KG1 (cell line): ENCODE measurements at regions not wholly inside any gene's neighbourhood (a gene's known extent, or its start where the extent isn't known, plus 50 kb on each side); places are given as distances from the start of the nearest gene placed in this dataset.

ENCODE experiments used
- DNase-seq: peaks from one replicate; lab custom pipeline; 2025; lab: John Stamatoyannopoulos, UW

DNA sequence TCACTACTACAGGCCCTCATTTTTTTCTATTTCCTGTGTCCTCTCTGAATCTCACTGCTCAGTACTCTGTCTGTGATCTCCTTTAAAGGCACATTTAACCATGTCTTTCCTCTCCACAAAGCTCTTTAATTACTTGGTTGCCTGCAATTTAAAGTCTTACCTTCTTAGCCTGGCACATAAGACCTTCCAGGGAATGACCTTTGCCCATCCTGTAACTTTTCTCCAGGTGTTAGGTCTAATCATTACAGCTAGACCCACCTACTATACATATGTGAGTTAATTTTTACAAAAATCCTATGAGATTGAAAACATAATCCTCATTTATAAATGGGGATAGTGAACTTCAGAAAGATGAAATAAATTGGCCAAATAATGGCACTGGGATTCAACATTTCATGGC is 244.1 kb upstream of the RHOBTB1 start:
- DNase-seq = no peak

DNA sequence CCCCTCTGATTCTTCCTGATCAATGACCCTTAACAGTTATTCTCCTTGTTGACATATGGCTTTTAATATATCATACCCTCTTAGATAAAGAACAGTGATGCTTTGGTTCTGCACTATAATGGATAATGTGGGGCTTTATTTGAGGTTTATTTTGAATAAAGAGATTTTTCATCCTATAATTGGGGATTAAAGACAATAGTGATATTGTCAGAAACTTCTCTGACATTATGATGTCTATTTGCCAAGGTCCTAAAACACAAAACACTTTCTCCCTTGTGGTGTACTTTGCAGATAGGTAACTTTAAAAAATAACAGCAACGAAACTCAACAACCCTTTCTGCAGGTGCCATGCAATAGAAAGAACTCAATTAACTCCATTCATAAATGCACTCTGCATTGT is 243.6 kb upstream of the RHOBTB1 start:
- no peak for DNase-seq

DNA sequence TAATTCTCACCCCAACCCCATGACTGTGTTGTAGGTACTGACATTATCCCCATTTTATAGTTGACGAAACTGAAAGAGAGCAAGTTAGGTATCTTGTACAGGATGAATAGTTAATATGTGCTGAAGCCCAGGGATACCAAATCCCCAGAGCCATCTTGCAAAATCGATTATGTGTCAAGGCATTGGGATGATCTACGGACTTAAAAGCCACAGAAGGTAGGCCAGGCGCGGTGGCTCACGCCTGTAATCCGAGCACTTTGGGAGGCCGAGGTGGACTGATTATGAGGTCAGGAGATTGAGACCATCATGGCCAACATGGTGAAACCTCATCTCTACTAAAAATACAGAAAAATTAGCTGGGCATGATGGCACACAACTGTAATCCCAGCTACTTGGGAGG is 242.4 kb upstream of the RHOBTB1 start:
- no peak for DNase-seq

DNA sequence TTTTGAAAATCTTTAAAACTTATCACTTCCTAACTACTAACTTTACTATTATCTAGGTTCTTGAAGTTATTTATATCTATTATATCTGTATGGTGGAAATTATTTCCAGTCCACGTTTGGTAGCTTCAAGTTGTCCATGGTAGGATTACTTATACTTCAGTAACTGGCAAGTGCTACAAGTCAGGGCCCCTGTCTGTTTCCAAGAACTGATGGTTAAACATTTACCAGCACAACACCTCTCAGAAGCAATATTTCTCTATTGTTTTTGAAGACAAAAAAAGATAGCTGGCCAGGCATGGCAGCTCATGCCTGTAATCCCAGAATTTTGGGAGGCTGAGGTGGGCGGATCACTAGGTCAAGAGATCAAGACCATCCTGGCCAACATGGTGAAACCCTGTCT is 240.4 kb upstream of the RHOBTB1 start:
- DNase-seq = no peak

DNA sequence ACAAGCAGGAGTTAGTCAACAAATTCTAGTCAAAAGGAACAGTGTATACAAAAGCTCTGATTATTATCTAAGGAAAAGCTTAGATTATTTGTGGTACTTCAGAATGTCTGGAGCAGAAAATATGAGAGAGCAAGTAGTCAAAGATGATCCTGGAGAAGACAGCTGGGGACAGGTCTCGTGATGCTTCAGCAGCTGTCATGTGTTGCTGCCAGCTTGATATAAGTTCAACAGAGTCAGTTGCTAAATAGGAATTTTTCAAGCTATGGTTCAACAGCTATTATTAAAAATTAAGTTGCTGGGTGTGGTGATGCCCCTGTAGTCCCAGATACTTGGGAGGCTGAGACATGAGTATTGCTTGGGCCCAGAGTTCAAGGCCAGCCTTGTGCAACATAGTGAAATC is 240.0 kb upstream of the RHOBTB1 start:
- DNase-seq = no peak

DNA sequence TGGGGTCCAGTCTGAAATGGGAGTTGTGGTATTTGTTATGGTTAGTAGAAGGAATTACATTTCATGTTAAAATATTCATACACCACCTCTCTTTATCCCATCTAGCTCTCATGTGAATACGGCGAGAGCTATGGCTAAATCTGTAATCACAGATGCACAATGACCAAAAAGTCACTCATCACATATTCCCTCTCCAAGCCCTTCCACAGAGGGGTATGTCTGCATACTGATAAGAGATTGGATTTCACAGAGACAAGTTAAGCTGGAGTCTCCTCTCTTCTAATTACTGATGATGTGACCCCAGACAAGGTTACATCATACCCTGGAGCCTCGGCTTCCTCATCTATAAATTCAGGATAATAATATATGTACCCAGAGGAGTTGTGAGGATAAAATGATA is 237.8 kb upstream of the RHOBTB1 start:
- DNase-seq = no peak

DNA sequence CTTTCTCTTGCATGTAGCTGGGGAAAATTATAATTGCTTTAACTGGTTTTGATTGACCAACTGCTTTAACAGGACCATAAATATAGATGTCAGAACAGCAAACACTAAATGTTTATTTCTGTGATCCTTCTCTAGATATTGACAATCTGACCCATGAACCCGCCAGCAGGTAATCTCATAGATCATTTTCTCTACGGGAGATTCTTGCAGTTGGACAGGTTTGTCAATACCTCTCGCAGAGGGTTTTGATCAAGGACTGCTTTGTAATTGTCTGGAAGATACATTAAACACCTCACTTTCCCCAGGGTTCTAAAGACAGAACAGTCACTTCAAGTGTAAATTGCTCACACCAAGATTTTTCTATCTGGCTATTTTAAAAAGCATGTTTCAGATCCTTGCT is 235.8 kb upstream of the RHOBTB1 start:
- no peak for DNase-seq

DNA sequence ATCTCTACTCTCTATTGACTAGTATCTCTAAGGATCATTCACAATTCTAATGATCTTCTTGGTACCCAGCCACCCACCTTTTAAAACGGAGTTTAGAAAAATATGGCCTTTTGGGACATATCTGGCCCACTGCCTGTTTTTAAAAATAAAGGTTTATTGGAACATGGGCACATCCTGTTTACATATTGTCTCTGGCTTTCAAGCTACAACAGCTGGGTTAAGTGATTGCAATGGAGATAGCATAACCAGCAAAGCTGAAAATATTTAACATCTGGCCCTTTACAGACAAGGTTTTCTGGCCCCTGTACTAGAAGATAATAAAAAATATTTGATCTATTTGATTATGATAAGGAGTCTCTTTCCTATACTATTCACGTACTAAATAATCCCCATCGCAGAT is 232.4 kb upstream of the RHOBTB1 start:
- no peak for DNase-seq

DNA sequence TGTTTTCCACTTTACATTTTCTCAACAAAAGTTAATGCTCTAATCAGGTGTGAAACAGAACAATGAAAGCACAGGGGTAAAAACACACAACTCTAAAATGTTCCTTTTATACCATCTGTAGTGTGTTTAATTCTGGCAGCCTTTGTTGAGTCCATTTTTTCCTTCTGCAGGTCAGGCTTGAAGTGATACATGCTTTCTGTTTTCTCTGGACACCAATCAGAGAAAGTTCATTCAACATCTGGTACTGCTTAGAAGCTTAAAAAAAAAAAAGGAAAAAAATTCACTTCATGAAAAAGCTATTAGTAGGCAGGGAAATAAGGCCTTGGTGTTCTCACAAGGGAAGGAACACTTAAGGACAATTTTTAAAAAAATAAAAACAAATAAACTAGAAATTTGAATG is 231.3 kb upstream of the RHOBTB1 start:
- DNase-seq = no peak

DNA sequence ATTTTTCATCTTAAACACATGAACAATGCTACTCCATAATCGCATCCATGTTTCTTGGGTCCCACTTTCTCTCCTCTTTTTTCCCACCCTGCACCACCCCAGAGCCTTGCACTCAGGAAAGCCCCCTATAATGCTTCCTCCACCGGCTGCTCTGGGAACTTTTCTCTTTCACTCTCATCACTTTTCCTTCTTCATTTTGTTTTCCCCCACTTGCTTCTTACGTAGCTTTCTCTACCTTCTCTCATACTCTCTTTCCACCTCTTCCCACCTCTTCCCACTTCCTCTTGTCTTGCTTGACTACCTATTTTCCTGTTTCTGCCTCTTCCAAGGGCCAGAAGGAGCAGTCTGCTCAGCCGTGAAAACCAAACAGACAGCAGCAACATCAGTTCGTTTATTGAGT is 229.5 kb upstream of the RHOBTB1 start:
- DNase-seq = no peak

DNA sequence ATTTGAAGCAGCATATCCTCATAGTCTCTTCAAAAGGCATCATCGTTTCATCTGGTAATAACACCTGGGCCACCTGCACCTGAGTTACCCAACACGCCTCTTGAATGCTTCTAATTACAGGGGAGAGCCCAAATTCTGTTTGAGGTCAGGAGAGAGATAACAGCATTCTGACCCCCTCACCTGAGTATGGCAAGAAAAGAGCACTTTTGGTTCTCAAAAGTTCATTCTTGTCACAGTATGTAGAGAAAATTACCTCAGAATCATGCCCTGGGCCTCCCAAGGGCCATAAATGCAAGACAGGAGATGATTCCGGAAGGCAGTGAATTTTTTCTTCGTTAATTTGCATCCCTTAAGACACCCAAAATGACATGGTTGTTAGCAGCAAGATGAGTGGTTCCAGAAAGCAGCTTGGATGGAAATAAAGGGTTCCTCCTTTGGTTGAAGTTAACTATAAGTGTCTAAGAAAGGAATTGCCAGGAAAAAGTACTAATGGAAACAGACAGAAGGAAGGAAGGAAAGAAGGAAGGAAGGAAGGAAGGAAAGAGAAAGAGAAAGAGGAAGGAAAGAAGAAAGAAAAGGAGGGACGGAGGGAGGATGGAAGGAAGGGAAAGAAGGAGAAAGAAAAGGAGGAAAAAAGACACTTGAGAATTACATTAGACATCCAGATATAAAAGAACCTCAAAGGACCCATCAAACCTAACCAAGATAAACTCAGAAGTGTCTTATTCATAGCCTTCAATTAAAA is 228.4 kb upstream of the RHOBTB1 start:
- DNase-seq = no peak

DNA sequence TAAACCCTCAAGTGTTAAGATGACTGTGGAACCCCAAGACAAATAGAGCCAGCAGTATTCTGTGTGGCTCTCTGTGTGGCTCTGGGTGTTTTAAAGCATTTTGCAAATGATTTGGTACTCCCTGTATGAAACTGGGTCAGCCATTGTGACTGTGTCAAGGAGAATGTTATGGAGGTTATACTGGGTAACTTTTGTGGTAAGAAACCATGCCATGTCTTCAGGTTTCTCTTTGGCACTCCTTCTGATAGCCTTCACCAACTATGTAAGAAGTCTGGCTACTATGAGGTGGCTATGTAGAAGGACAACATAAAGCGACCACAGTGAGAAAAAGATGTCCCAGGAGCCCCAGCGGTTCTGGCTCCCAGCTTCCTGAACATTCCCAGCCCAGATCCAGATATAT is 226.6 kb upstream of the RHOBTB1 start:
- no peak for DNase-seq

DNA sequence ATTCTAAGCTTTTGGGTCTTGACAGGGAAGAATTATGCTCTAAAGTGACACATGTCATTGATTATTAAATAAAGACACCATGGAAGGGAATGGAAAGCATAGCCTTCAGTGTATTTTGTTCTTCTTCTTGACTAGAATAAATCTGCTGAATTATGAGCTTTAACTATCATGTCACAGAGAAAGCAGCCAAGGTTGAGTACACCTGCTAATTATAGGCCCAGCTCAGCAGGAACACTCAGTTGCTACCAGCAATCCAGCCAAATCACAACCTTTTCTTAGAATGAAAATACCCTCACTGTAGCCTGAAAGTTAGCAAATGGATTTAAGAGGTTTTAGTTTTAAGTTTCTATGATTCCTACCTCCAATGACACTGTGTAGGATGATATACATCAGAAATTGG is 225.3 kb upstream of the RHOBTB1 start:
- no peak for DNase-seq

DNA sequence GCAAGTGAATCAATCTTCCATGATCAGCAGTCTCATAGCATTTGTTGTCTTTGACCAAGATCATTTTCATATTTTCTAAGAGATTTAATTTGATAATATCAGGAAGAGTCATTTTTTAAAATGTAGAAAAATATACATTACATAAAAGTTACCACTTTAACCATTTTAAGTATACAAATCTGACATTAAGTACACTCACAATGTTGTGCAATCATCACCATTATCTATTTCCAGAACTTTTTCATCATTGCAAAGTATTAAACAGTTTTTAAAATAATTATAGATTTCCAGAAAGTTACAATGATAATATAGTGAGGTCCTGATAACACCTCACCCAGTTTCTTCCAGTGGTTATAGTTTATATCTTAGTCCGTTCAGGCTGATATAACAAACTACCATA is 222.5 kb upstream of the RHOBTB1 start:
- no peak for DNase-seq

DNA sequence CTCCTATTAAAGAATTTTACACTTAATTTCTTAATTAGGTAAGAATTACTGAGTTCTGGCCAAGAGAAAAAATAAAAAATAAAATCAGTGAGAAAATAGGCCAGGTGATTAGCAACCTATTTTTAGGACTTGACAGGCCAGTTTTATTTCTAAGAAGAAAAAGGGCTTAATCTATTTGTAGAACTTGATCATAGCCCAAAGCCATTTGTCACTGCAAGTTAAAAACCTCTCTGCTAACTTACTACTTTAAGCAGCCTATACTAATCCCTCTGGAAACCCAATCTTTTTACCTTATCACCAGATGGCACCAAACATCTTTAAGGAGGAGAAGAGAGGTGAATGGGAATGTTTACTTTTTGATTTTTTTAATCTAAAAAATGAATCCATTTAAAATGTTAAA is 222.1 kb upstream of the RHOBTB1 start:
- DNase-seq = no peak

DNA sequence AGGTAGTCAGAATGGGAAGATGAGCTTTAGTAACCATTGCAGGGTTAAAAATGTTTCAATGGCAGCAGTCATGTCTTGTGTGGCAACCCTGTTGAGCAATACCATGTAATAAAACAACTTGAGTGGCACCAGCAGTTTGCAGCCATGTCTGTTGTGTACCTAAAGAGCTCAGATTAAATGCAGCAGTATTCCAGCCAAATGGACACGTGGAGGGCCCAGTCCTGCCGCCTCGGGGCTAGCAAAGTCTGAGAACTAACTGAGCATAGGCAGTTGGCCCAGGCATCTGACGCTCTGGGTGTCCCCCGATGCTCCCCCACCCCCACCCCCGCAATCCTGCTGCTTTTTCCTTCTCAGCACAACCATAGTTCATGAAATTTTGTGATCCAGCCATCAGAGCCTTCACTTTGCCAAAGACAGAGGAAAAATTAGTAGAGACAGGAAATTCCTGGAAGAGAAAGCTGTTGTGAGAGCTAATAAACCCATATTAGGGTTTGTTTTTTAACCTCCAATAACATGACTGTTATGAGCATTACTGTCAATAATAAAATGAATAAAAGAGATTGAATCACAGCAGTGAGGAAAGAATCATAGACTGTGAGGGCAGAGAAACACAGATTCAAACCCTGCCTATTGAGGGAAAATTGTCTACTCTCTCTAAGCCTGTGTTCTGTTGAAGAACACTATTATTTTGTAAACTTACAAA is 220.6 kb upstream of the RHOBTB1 start:
- DNase-seq = no peak

DNA sequence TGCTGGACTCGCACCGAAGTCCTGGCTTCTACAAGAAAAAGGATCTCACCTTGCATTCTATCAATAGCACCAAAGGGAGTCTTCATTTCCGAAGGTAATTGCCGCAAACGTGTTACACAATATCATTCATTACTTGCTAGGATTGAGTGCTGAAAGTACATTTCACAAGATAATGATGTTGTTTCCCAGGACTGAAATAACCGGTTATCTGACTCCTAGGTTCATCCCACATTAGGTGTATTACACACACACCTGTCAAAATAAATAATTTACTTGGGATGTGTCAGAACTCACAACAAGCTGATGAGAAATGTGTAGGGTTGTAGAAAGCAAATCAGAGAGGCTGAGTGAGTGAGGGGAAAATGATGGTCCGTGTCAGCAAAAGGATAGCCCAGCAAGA is 219.4 kb upstream of the RHOBTB1 start:
- no peak for DNase-seq

DNA sequence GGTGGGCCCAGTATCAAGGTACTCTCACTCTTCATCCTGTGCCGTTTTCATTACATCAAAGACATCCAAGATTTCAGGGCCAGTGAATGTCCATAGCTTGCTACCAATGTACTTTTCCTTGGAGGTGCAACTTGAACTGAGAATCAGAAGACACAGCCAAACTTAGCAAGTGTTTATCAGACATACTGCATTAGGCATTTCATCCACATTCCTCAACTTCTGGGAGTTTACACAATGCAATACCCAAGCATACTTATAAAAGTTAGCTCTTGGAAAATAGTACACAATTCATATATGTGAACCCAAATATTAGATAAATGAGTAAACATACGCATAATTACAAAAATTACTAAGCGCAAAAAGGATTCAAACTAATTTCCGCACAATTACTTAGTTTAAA is 216.3 kb upstream of the RHOBTB1 start:
- DNase-seq = no peak

DNA sequence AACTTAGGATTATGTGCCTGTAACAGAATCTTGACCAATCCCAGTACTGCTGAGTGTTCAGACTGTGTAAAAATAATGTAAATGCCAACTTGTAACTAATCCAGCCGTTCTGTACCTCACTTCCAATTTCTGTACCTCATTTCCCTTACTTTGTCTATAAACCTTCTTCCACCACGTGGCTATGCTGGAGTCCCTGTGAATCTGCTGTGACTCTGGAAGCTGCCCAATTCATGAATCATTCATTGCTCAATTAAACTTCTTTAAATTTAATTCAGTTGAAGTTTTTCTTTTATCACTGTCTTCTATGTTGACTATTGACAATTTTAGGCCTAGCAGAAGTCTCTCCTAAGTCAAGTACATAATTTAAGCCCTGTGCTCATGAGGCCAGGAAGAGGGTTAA is 215.3 kb upstream of the RHOBTB1 start:
- DNase-seq = no peak

DNA sequence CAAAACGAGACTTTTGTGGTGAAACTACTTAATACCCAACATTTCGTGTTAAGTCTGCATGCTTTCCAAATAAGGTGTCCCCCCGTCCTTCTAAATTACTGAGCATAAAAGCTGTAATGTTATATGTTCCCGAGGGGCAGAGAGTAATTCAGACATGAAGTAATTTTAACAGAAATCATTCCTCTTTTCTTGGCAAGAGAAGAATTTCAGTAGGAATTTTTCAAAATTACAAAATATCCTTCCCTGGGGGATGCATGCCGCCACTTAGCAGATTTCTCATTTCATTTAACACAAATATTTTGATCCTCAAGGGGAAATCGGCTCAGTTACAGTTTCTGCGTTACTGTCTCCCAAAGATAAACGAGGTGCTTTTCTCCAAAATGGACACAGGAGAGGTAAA is 213.2 kb upstream of the RHOBTB1 start:
- no peak for DNase-seq

DNA sequence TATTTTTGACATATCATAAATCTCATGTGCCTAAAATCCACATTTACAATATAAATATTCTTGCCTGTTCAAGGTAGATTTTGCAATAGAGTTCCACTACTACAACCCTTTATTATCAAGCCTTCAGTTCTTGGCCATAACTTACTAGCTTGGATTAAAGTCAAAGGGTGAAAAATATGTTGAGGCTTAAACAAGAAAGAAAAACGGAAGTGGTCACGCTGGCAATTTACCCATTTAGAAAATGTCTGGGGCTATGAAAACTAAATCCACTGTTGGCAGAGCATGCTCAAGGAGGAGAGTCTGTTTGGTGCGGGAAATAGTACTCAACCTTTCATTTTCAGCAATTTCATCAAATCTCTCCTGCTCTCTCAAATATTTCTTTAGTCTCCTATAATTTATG is 209.8 kb upstream of the RHOBTB1 start:
- DNase-seq = no peak

DNA sequence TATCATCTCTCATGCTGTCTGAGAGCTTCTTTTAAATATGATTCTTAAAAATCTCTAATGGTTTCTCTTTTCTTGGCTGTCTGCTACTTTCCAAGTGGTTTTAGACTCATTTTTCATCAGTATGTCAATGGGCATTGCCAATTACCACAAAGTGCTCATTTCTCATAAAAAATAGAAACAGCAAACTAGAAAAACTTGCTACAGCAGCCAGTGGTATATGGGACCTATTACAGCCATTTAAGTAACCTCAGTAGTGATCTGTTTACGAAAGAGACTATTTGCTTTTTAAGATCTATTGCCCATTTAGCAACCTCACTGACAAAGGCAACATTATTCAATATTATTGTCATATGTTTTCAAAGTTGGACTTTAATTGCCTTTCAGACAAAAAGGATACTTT is 207.1 kb upstream of the RHOBTB1 start:
- DNase-seq = no peak

DNA sequence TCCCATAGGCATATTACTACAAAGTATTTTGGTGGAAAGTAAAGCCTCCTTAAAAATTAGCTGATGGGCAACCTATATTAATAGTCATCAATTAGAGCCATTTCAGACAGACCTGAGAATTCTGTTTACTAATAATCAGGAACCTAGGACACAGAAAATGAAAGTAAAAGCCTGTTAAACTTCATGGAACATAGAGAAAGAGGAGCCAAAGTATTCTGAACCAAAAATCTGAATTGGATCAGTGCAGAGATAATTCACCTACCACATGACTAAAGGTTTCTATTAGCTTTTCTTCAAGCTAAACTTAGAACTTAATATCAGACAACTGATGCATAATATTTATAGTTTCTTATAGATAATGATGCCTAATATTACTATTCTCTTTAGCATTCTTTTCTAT is 204.5 kb upstream of the RHOBTB1 start:
- no peak for DNase-seq

DNA sequence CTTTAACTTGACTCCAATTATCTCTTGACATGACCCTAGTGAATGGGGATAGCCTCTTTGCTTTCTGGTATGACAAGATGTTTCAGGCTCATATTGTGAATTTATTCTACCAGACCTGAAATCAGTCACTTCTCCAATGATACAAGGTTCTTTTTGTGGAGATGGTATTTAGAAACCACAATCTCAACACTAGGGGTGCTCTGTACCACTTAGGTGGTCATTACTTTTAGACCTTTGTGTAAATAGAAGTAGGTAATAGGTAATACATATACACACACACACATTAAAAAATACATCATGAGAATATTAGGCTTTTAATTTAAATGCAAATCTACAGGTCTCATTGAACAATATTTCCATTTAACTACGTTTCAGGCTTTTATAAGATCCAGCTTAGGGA is 199.0 kb upstream of the RHOBTB1 start:
- no peak for DNase-seq
